HG02571 (cell line): ENCODE measurements at regions not wholly inside any gene's neighbourhood (a gene's known extent, or its start where the extent isn't known, plus 50 kb on each side); places are given as distances from the start of the nearest gene placed in this dataset.
"Not testable (repeated sequence)": the region's sequence is repeated elsewhere in the genome, so short reads cannot be mapped to it uniquely, and the experiment has no call there.

Experiments
- ATAC-seq: cut with Tn5 transposase; IDR thresholded peaks from one replicate; pipeline ENCODE4 v1.9.1; 2021; ENCODE audit warnings: mild to moderate bottlenecking, moderate library complexity; ENCODE audit not compliant: unreplicated experiment

- ATAC-seq, result no peak
These were observed 139.7 kb downstream of the B3GNT2 start for GRCh38 chr2:62335612-62336011.

DNA sequence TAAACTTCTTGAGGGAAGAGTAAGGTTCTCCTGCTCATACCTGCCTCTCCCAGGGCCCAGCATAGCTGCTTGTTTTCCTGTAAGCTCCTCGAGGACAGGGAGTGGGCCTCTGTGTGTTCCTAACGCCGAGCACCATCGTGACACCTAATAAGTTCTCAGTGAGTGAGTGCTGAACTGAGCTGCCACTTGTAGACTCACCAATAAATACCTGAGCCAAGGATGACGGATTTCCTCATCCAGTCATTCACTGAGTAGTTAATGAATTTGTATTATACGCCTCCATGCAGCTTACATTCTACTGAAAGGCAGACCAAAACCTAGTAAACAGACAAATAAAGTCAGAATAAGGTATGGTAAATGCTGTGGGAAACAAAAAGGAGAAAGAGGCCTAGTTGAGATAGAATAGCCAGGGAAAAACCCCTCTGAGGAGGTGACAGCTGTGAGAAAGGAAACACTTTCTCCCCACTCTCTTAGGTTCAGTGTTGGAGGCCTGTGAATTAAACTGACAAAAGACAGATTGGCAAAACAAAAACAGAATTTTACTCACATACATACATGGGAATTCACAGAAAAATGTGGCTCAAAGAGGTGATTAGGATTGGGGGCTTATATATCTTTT lies 138.6 kb downstream of the B3GNT2 start:
- ATAC-seq, result peak; percentile 82

- no peak for ATAC-seq
These were observed 138.1 kb downstream of the B3GNT2 start for GRCh38 chr2:62334009-62334408.

DNA sequence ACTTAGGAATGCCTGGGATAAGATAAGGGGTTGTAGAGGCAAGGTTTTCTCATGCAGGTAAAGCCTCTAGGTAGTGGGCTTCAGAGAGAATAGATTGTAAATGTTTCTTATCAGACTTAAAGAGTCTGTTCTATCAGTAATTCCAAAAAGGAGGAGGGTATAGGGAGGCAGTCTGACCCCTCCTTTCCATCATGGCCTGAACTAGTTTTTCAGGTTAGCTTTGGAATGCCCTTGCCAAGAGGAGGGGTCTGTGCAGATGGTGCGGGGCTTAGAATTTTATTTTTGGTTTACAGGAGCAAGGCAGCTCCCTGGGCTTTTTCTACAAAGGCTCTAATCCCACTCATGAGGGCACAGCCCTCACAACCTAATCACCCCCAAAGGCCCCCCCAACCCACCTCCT lies 135.0 kb downstream of the B3GNT2 start:
- no peak for ATAC-seq

GRCh38 chr2:62329797-62330196 lies 133.9 kb downstream of the B3GNT2 start:
- ATAC-seq, result no peak

GRCh38 chr2:62326735-62327134 lies 130.8 kb downstream of the B3GNT2 start:
- no peak for ATAC-seq

DNA sequence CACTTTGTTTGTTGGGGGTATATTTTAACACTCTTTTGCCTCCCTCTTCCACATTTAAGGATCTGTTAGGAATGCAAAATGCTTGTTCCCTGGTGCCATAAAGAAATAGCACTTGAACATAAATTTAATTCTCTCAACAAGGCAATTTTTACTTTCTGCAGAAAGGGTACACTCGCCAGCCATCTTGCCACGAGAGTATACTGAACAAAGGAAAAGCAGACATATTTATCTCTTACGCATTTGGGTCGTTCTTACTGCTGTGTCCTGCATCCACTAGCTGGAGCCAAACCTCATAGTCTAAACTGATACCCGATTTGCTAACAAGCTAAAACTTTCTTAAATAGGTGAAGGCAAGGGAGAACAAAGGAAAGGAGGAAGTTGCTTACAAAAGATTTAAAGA lies 129.5 kb downstream of the B3GNT2 start:
- no peak for ATAC-seq

DNA sequence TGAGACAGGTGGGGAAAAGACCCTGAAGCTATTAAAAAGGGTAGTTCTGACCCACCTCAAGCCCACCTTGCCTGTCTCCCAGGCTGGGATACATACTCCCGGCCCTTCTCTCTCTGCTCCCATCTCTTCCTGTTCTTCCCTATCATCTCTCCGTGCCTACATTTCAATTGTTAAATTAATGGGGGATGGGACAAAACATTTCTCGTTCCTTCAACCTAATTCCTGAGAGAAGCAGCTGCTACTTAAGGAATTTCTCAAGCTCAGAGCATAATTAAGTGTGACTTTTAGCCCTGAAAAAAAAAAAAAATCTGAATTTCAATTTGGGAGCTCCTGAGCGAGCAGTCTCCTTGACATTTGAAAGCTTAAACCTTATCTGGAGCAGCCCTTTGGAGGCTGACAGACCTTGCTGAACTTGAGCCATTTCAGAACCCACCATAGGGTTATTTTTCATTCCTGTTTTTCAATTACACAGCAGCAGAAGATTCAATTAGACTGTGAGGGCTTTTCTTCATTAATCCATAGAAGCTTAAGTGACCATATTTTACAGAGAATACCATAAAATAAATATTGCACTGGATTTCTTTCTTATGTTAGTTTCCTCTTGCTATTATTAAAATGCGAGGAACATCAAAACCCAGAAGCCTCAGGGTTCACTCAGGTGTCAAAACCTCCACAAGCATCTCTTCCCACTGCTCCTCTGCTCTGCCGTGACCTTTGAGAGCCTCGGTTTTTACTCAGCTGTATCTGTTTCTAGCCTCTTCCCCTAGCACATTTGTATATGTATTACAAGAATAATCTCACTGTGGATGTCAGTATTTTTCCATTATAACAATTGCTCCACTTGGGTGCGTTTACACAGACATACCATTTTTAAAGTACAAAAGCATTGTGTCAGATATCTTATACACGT lies 125.7 kb downstream of the B3GNT2 start:
- no peak for ATAC-seq

DNA sequence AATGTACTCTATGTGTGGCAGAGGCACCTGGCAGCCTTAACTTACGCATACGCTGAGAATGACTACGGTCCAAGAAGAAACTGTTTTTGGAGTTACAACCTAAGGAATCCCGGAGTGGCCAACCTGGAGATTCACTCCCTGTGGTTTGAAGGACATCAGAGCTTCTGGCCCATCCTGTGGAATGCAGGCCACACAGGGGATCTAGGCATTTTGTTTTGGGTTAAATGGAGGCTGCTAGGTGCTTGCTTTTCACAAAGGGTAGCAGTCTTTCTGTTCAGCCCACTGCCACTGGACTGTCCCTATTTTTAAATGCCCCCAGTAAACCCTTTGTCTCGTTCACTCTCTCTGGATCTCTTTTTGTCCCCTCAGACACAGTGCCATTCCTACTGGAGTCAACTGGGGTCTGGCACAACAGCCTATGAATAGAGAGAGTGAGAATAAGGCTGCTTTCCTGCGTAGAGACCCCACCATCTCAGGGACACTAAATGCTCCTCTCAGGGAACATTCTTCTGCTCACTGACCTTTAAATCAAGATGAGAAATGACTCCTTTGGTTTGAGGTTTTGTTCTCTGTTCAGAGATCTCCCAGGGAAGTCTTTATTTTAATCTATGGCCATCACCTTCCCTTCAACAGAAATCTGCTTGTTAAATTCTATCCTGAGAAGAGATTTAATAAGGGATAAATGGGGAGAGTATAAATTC lies 124.9 kb downstream of the B3GNT2 start:
- no peak for ATAC-seq

GRCh38 chr2:62320137-62320536 lies 124.2 kb downstream of the B3GNT2 start:
- not testable (repeated sequence) for ATAC-seq

- ATAC-seq, result no peak
These were observed 123.2 kb downstream of the B3GNT2 start for GRCh38 chr2:62319070-62319469.

- ATAC-seq, result no peak
These were observed 119.6 kb downstream of the B3GNT2 start for GRCh38 chr2:62315476-62315875.

DNA sequence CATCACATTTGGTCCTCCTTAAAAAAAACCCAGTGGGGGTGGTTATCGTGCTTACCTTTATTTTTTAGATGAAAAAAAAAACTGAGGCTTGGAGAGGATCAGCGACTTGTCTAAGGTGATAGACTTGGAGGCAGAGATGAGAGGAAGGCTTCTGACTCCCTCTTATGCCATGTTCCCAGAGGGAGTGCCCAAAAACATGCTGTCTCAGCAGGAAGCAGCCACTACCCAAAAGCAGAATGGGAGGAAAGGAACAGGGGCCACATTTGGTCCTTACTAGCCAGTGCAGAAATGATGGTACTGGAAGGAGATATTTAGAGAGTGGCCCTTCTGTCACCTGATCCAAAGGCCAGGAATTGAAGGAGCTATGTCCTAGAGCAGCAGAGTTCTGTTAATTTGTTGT lies 118.4 kb downstream of the B3GNT2 start:
- ATAC-seq, result no peak

GRCh38 chr2:62313449-62314227 lies 117.7 kb downstream of the B3GNT2 start:
- ATAC-seq, result peak; percentile 70

GRCh38 chr2:62309465-62310091 lies 113.7 kb downstream of the B3GNT2 start:
- peak; percentile 44 for ATAC-seq

DNA sequence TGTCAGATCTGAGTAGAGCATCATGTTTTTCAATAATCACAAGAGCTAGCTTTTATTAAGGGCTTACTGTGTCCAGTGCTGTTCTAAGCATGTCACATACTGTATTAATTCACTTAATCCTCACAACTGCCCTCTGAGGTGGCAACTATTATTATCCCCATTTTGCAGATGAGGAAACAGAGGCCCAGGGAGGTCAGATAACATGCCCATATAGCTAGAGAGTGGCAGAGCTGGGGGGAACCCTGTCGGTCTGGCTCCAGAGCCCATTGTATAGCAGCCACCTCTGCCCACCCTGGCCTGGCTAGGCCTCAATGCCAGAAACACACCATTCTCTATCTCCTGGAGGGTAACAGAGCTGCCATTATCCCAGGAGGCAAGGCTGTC lies 113.2 kb downstream of the B3GNT2 start:
- no peak for ATAC-seq

DNA sequence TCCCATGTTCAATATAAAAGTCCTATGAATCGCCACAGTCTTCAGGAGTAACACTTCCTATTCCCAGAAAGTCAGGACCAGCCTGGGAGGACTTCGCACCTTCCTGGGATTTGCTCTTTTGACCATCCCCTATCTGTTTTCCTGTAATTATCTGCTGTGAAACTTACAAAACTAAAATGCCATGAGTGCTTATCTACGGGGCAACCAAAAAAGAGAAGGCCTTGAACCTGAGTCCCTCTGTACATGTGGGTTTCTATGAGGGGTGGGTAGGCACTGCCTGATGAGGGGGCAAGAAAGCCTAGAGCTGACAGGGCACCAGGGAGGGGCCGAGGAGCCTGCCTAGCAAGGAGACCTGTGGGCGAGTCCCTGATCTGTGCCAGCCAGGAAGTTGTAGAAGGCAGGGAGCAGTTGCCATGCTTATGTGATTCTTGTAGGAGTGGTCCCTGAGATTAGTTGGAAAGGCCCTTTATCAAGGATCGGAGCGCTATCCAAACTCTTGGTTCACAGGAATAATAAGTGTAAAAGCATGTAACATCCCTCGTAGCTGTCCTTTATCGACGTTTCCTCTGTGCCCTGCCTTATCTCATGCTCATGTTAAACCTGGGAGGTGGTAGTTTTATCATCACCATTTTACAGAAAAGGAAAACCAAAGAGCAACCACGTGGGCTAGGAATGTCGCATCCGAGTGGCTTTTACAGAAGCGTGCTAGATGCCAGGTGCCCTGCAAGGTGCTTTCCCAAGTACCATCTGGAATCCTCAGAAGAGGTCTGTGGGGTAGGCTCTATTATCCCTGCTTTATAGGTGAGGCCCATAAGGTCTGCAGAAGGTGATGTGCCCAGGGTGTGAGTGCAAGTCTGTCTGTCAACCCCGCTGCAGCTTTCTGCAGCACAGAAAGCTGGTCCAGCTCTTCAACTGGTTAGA lies 111.8 kb downstream of the B3GNT2 start:
- ATAC-seq, result no peak

DNA sequence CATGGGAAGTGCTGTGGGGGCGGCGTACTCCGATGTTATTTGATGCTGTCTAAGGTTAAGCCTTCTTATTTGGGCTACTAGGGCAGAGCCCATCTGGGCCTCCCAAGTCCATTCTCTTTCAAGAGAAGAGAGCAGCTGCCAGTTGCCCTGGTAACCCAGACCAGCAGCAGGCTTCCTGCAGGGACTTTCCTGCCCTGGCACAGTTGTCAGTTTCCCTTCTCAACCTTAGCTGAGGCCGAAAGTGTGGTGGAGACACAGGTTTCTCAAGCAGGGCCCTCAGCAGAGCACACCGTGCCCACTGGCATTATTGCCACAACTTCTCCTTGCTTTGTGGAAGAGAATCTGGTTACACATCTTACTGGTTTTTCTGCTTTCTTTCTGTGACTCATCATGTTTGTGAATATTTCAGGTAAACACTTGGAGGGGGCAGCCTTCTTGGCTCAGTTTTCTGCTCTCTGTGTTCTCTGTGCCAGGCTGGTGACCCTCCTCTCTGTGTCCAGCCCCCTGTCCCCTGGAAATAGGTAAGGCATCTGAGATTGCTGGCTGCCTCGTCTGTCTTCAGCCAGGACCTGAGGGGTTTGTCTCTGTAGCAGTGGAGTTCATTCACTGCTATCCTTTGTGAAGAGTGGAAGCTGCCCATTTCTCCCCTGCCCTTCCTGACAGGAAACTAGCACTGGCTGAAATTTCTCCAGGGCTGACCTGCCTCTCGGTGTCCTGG lies 111.0 kb downstream of the B3GNT2 start:
- peak; percentile 50 for ATAC-seq
